Hepatocyte (in vitro differentiated cells): ENCODE measurements at regions not wholly inside any gene's neighbourhood (a gene's known extent, or its start where the extent isn't known, plus 50 kb on each side); places are given as distances from the start of the nearest gene placed in this dataset.

ENCODE experiments used
- DNase-seq: peaks from one replicate; pipeline ENCODE4 v3.0.0-alpha.2; 2016; ENCODE audit warnings: low spot score
- H2AFZ ChIP-seq: fragments of 200-600 bp; sonication (generic); 2 replicates; pipeline ENCODE4 v1.6.0; 2016; ENCODE audit warnings: antibody characterized with exemption, mild to moderate bottlenecking
- H3K27ac ChIP-seq: fragments of 200-600 bp; sonication (generic); 2 replicates; pipeline ENCODE4 v1.5.1; 2016; ENCODE audit warnings: mild to moderate bottlenecking
- H3K27me3 ChIP-seq: fragments of 200-600 bp; sonication (generic); 2 replicates; pipeline ENCODE4 v1.6.1; 2016
- H3K36me3 ChIP-seq: fragments of 200-600 bp; sonication (generic); replicated peaks from 2 replicates; pipeline ENCODE4 v1.5.1; 2016; ENCODE audit warnings: low read depth; ENCODE audit not compliant: insufficient read depth
- H3K4me1 ChIP-seq: fragments of 200-600 bp; sonication (generic); 2 replicates; pipeline ENCODE4 v1.5.1; 2016; ENCODE audit warnings: mild to moderate bottlenecking, moderate library complexity; ENCODE audit not compliant: insufficient read depth
- H3K4me2 ChIP-seq: fragments of 200-600 bp; sonication (generic); 2 replicates; pipeline ENCODE4 v1.6.0; 2016
- H3K4me3 ChIP-seq: fragments of 200-600 bp; sonication (generic); 2 replicates; pipeline ENCODE4 v1.5.1; 2016; ENCODE audit warnings: mild to moderate bottlenecking
- H3K79me2 ChIP-seq: fragments of 200-600 bp; sonication (generic); 2 replicates; pipeline ENCODE4 v1.6.0; 2017; ENCODE audit warnings: mild to moderate bottlenecking
- H3K9me2 ChIP-seq: fragments of 200-600 bp; sonication (generic); replicated peaks from 2 replicates; pipeline ENCODE4 v1.6.0; 2017; ENCODE audit warnings: mild to moderate bottlenecking; ENCODE audit not compliant: insufficient read depth
- H3K9me3 ChIP-seq: fragments of 200-600 bp; sonication (generic); 2 replicates; pipeline ENCODE4 v1.5.1; 2016; ENCODE audit warnings: low read depth, mild to moderate bottlenecking
- H4K20me1 ChIP-seq: fragments of 200-600 bp; sonication (generic); 2 replicates; pipeline ENCODE4 v1.6.0; 2016; ENCODE audit warnings: mild to moderate bottlenecking; ENCODE audit not compliant: insufficient read depth, poor library complexity, severe bottlenecking
- EZH2 ChIP-seq: fragments of 200-600 bp; sonication (generic); IDR thresholded peaks from 2 replicates; pipeline ENCODE4 v1.6.1; 2016; ENCODE audit warnings: antibody characterized with exemption, mild to moderate bottlenecking, borderline replicate concordance
- EZH2phosphoT487 ChIP-seq: fragments of 200-600 bp; sonication (generic); IDR thresholded peaks from one replicate; pipeline ENCODE4 v1.6.1; 2018; ENCODE audit warnings: antibody characterized with exemption, mild to moderate bottlenecking, low read depth, moderate library complexity; ENCODE audit not compliant: unreplicated experiment, severe bottlenecking
- WGBS: methylation state at CpG from one replicate; pipeline ENCODE4 v1.1.6; 2016; ENCODE audit warnings: low lambda C conversion rate; ENCODE audit errors: missing lambda C conversion rate; 5-methylcytosine and 5-hydroxymethylcytosine counted together
- TF ChIP-seq, protein P1 (sequence below): fragments of 200-600 bp; sonication (generic); IDR thresholded peaks from 2 replicates; pipeline ENCODE4 v1.5.1; 2016; ENCODE audit warnings: antibody characterized with exemption, mild to moderate bottlenecking; ENCODE audit not compliant: poor library complexity

DNA sequence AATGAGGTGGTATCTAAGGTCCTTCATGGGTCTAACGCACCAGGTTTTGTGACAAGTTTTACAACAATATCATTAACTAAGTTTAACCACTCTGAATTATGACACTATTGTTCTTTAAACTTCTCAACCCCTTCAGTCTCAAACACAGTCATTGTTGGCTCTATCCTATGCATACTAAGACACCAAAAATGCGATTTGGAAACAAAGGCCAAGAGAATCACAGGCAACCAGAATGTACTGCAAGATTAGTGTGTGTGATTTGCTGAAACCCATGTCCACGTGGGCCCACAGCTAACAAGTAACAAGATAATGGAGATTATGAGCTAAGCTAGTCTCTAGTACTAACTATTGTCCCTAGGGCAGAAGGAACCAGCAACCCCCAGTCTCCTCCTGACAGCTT is 142.2 kb upstream of the RANBP3L start:
- H4K20me1 ChIP-seq, result no peaks in the 10 kb centered on the region
- H3K27me3 ChIP-seq, result no peaks in the 10 kb centered on the region
- H3K4me3 ChIP-seq, result no peak overlapping the region
- H3K79me2 ChIP-seq, result no peaks in the 10 kb centered on the region
- H3K27ac ChIP-seq, result peak overlapping the region; percentile 99
- H3K9me2 ChIP-seq, result no peaks in the 10 kb centered on the region
- no peak for DNase-seq
- no peak overlapping the region for H2AFZ ChIP-seq
- TF ChIP-seq EZH2 (no peak), EZH2phosphoT487 (no peak)
- TF ChIP-seq, protein P1, sequence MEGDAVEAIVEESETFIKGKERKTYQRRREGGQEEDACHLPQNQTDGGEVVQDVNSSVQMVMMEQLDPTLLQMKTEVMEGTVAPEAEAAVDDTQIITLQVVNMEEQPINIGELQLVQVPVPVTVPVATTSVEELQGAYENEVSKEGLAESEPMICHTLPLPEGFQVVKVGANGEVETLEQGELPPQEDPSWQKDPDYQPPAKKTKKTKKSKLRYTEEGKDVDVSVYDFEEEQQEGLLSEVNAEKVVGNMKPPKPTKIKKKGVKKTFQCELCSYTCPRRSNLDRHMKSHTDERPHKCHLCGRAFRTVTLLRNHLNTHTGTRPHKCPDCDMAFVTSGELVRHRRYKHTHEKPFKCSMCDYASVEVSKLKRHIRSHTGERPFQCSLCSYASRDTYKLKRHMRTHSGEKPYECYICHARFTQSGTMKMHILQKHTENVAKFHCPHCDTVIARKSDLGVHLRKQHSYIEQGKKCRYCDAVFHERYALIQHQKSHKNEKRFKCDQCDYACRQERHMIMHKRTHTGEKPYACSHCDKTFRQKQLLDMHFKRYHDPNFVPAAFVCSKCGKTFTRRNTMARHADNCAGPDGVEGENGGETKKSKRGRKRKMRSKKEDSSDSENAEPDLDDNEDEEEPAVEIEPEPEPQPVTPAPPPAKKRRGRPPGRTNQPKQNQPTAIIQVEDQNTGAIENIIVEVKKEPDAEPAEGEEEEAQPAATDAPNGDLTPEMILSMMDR, result no peak
- peaks cover 33% of the 10 kb centered on the region for H3K4me1 ChIP-seq
- H3K4me2 ChIP-seq, result no peak overlapping the region
- 52% methylated on average over 3 of the region's 3 CpGs for WGBS
- no peaks in the 10 kb centered on the region for H3K36me3 ChIP-seq
- H3K9me3 ChIP-seq, result no peaks in the 10 kb centered on the region

DNA sequence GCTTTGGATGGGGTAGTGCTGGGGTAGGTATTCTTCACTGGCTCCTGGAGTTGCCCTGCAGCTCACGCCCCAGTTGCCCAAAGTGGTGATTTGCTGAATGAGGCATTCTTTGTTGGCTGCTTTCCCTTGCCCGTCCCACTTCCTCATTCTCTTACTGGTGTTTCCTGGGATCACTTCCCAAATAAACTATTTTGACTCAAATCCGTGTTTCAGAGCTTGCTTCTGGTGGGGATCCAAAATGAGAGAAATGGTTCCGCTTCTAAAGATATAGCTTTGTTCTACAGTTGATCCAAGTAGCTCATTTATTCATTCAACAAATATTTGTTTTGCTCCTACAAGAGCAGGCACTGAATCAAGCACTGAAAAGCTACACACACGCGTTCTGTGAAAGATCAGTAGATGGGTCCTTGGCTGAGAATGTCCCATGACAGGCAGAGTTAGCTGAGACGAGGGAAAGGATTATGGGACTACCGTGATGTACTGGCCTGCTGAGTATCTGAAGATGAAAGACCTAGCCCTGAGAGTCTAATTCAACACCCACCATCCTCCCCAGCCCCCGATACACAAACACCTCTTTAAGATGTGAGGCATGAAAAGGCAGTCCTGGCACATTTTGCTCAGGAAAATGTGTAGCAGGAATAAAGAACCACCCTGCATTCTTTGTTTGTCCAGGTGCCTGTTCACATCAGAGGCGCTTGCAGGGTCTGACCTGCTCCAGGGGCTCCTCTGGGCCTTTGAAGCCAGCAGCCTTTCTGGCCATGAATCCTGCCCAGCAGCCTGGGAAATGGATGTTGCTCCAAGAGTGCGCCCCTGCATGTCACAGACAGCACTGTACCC is 143.1 kb upstream of the RANBP3L start:
- peak overlapping the region; percentile 44 for H2AFZ ChIP-seq
- no peaks in the 10 kb centered on the region for H3K36me3 ChIP-seq
- 66% methylated on average over 11 of the region's 11 CpGs for WGBS
- H4K20me1 ChIP-seq, result no peaks in the 10 kb centered on the region
- no peaks in the 10 kb centered on the region for H3K9me3 ChIP-seq
- no peaks in the 10 kb centered on the region for H3K79me2 ChIP-seq
- H3K27me3 ChIP-seq, result no peaks in the 10 kb centered on the region
- peak overlapping the region; percentile 99 for H3K27ac ChIP-seq
- H3K4me1 ChIP-seq, result peaks cover 33% of the 10 kb centered on the region
- no peak for DNase-seq
- H3K9me2 ChIP-seq, result no peaks in the 10 kb centered on the region
- TF ChIP-seq EZH2phosphoT487 (no peak), EZH2 (no peak)
- TF ChIP-seq, protein P1, result no peak
- no peak overlapping the region for H3K4me2 ChIP-seq
- no peak overlapping the region for H3K4me3 ChIP-seq

DNA sequence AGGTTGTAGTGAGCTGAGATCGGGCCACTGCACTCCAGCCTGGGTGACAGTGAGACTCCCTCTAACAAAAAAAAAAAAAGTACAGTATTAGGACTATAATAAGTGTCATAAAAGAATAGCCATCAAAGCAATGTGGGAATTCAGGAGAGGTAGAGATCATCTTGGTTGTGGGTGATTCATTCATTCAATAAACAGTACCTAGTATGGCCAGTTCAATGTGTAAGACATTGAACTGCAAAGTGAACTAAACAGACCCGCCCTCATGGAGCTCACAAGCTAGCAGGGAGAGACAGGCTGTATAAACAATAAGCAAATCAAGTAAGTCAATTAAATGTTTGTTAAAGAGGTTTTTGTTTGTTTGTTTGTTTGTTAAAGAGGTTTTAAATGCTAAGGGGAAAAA is 146.1 kb upstream of the RANBP3L start:
- DNase-seq, result no peak
- no peaks in the 10 kb centered on the region for H3K9me2 ChIP-seq
- no peak overlapping the region for H3K4me2 ChIP-seq
- no peak overlapping the region for H3K4me3 ChIP-seq
- no peaks in the 10 kb centered on the region for H3K27me3 ChIP-seq
- no peaks in the 10 kb centered on the region for H3K79me2 ChIP-seq
- H2AFZ ChIP-seq, result no peak overlapping the region
- H3K4me1 ChIP-seq, result peaks cover 18% of the 10 kb centered on the region
- no peaks in the 10 kb centered on the region for H3K9me3 ChIP-seq
- 91% methylated on average over 2 of the region's 2 CpGs for WGBS
- TF ChIP-seq EZH2phosphoT487 (no peak), EZH2 (no peak)
- TF ChIP-seq, protein P1, result no peak
- peak overlapping the region; percentile 45 for H3K27ac ChIP-seq
- no peaks in the 10 kb centered on the region for H4K20me1 ChIP-seq
- H3K36me3 ChIP-seq, result no peaks in the 10 kb centered on the region
